AG09309 (cell line): ENCODE measurements at regions not wholly inside any gene's neighbourhood (a gene's known extent, or its start where the extent isn't known, plus 50 kb on each side); places are given as distances from the start of the nearest gene placed in this dataset.

Experiments
- DNase-seq: peaks from one replicate; pipeline ENCODE4 v3.0.0-alpha.2; 2010; ENCODE audit warnings: low read depth
- H3K4me3 ChIP-seq: 2 replicates; pipeline ENCODE4 v1.5.1; 2011; ENCODE audit warnings: mild to moderate bottlenecking, low read depth, low read length, moderate library complexity; ENCODE audit not compliant: control insufficient read depth
- CTCF ChIP-seq: IDR thresholded peaks from 2 replicates; pipeline ENCODE4 v1.5.1; 2011; ENCODE audit warnings: mild to moderate bottlenecking, low read depth, low read length, inconsistent platforms; ENCODE audit not compliant: insufficient read depth, control insufficient read depth; ENCODE audit errors: missing control alignments

- H3K4me3 ChIP-seq: no peak overlapping the region
- TF ChIP-seq CTCF: no peak
- no peak for DNase-seq
Measured at GRCh38 chr9:99485459-99485858, 263.4 kb downstream of the SEC61B start.

GRCh38 chr9:99486684-99487083 is 264.6 kb downstream of the SEC61B start:
- DNase-seq: no peak
- H3K4me3 ChIP-seq: no peak overlapping the region
- TF ChIP-seq CTCF: no peak

GRCh38 chr9:99488131-99489059 is 266.3 kb downstream of the SEC61B start:
- no peak for TF ChIP-seq CTCF
- H3K4me3 ChIP-seq: no peak overlapping the region
- no peak for DNase-seq

- TF ChIP-seq CTCF: no peak
- peak; percentile 21 for DNase-seq
- H3K4me3 ChIP-seq: no peak overlapping the region
Measured at GRCh38 chr9:99489060-99489413, 267.0 kb downstream of the SEC61B start.

- no peak for DNase-seq
- TF ChIP-seq CTCF: no peak
Measured at GRCh38 chr9:99490729-99491128, 268.6 kb downstream of the SEC61B start.

GRCh38 chr9:99491408-99492158 is 269.5 kb downstream of the SEC61B start:
- no peak for DNase-seq
- no peak overlapping the region for H3K4me3 ChIP-seq
- TF ChIP-seq CTCF: no peak

More at GRCh38 chr9:99490729-99491128, 268.6 kb downstream of the SEC61B start:
- H3K4me3 ChIP-seq: no peak overlapping the region
